GM12891 (cell line): ENCODE measurements at regions not wholly inside any gene's neighbourhood (a gene's known extent, or its start where the extent isn't known, plus 50 kb on each side); places are given as distances from the start of the nearest gene placed in this dataset.

Experiments used
- PAX5 ChIP-seq: IDR thresholded peaks from 2 replicates; pipeline ENCODE4 v1.6.1; 2011; ENCODE audit warnings: low read length, moderate library complexity, mild to moderate bottlenecking; ENCODE audit not compliant: insufficient read depth, severe bottlenecking
- POLR2A ChIP-seq: IDR thresholded peaks from 2 replicates; pipeline ENCODE4 v1.6.1; 2011; ENCODE audit warnings: low read depth, low read length, control low read depth
- POLR2AphosphoS5 ChIP-seq: IDR thresholded peaks from 2 replicates; pipeline ENCODE4 v1.6.1; 2011; ENCODE audit warnings: low read depth, low read length, control low read depth
- POU2F2 ChIP-seq: IDR thresholded peaks from 2 replicates; pipeline ENCODE4 v1.6.1; 2011; ENCODE audit warnings: low read depth, mild to moderate bottlenecking, control low read depth, low read length, moderate library complexity
- SPI1 ChIP-seq: IDR thresholded peaks from 2 replicates; pipeline ENCODE4 v1.6.1; 2011; ENCODE audit warnings: low read depth, low read length, control low read depth
- TAF1 ChIP-seq: IDR thresholded peaks from 2 replicates; pipeline ENCODE4 v1.6.1; 2011; ENCODE audit warnings: low read depth, low read length, control low read depth

DNA sequence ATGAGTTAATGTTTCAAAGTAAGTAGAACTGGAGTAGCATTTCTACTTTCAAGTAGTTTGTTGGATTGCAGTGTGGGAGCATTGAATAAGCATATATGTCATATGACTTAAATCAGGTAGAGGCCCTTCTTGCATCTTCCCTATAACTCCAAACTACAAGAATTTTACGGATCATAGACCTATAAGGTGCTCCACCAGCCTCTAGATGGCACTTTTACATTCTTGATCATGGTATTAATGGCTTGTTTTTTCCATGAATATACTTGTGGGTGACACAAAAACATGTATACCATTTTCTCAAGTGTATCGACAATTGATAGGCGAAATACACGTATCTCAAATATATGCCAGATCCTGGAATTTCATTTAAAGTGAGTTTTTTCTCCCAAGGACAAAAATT lies 311.1 kb downstream of the ZPLD1 start:
- TF ChIP-seq POLR2AphosphoS5 (no peak), TAF1 (no peak), POLR2A (no peak), SPI1 (no peak), PAX5 (no peak), POU2F2 (no peak)
